ENCODE measurements at regions not wholly inside any gene's neighbourhood (a gene's known extent, or its start where the extent isn't known, plus 50 kb on each side); places are given as distances from the start of the nearest gene placed in this dataset.
A peak's percentile ranks its signal among the peaks of the same experiment; 100 is the strongest.
"Not testable (repeated sequence)": the region's sequence is repeated elsewhere in the genome, so short reads cannot be mapped to it uniquely, and the experiment has no call there.

- intact Hi-C loops (cut with DNase I), result no loop called here
- DNase-seq, result no peak
- no peak for ATAC-seq (ENCODE audit: poor library complexity)
Observed at GRCh38 chr3:139187648-139188047, 143.0 kb upstream of the PRR23C start.

GRCh38 chr3:139189943-139190342, 145.3 kb upstream of the PRR23C start:
- intact Hi-C loops (cut with DNase I), result no loop called here
- no peak for DNase-seq
- ATAC-seq (ENCODE audit: poor library complexity), result no peak

- ATAC-seq (ENCODE audit: poor library complexity); DNase-seq; intact Hi-C loops (cut with DNase I): not testable (repeated sequence)
Observed at GRCh38 chr3:139194421-139194820, 149.4 kb upstream of the MRPS22 start.

GRCh38 chr3:139196146-139196545, 147.7 kb upstream of the MRPS22 start:
- intact Hi-C loops (cut with DNase I); ATAC-seq (ENCODE audit: poor library complexity); DNase-seq: not testable (repeated sequence)

- intact Hi-C loops (cut with DNase I), result no loop called here
- DNase-seq (no peak), ATAC-seq (ENCODE audit: poor library complexity) (no peak)
Observed at GRCh38 chr3:139197251-139197650, 146.6 kb upstream of the MRPS22 start.

GRCh38 chr3:139198186-139198585, 145.6 kb upstream of the MRPS22 start:
- no peak for ATAC-seq (ENCODE audit: poor library complexity)
- intact Hi-C loops (cut with DNase I), result no loop called here

GRCh38 chr3:139198929-139199328, 144.9 kb upstream of the MRPS22 start:
- no peak for ATAC-seq (ENCODE audit: poor library complexity)

More at GRCh38 chr3:139198186-139198585, 145.6 kb upstream of the MRPS22 start:
- no peak for DNase-seq

GRCh38 chr3:139199421-139200010, 144.3 kb upstream of the MRPS22 start:
- DNase-seq, result no peak
- intact Hi-C loops (cut with DNase I), result no loop called here
- no peak for ATAC-seq (ENCODE audit: poor library complexity)

More at GRCh38 chr3:139198929-139199328, 144.9 kb upstream of the MRPS22 start:
- DNase-seq, result no peak
- intact Hi-C loops (cut with DNase I), result no loop called here

GRCh38 chr3:139201446-139202225, 142.2 kb upstream of the MRPS22 start:
- intact Hi-C loops (cut with DNase I), result no loop called here
- DNase-seq, result no peak
- ATAC-seq (ENCODE audit: poor library complexity), result no peak

- DNase-seq (no peak), ATAC-seq (ENCODE audit: poor library complexity) (peak; percentile 67)
- intact Hi-C loops (cut with DNase I), result no loop called here
Observed at GRCh38 chr3:139202226-139202958, 141.4 kb upstream of the MRPS22 start.

GRCh38 chr3:139202959-139203349, 140.9 kb upstream of the MRPS22 start:
- intact Hi-C loops (cut with DNase I), result no loop called here
- no peak for ATAC-seq (ENCODE audit: poor library complexity)

GRCh38 chr3:139203752-139204151, 140.1 kb upstream of the MRPS22 start:
- DNase-seq (no peak), ATAC-seq (ENCODE audit: poor library complexity) (no peak)
- intact Hi-C loops (cut with DNase I), result no loop called here

More at GRCh38 chr3:139202959-139203349, 140.9 kb upstream of the MRPS22 start:
- no peak for DNase-seq

GRCh38 chr3:139204728-139205127, 139.1 kb upstream of the MRPS22 start:
- intact Hi-C loops (cut with DNase I), result no loop called here
- no peak for ATAC-seq (ENCODE audit: poor library complexity)

GRCh38 chr3:139213936-139214335, 129.9 kb upstream of the MRPS22 start:
- DNase-seq, result no peak
- intact Hi-C loops (cut with DNase I), result no loop called here
- ATAC-seq (ENCODE audit: poor library complexity), result no peak

More at GRCh38 chr3:139204728-139205127, 139.1 kb upstream of the MRPS22 start:
- no peak for DNase-seq

- DNase-seq, result no peak
- intact Hi-C loops (cut with DNase I), result no loop called here
- no peak for ATAC-seq (ENCODE audit: poor library complexity)
Observed at GRCh38 chr3:139216958-139217357, 126.9 kb upstream of the MRPS22 start.

GRCh38 chr3:139217633-139218032, 126.2 kb upstream of the MRPS22 start:
- intact Hi-C loops (cut with DNase I), result no loop called here
- no peak for ATAC-seq (ENCODE audit: poor library complexity)
- no peak for DNase-seq

- intact Hi-C loops (cut with DNase I), result no loop called here
- ATAC-seq (ENCODE audit: poor library complexity) (no peak), DNase-seq (no peak)
Observed at GRCh38 chr3:139218046-139218445, 125.8 kb upstream of the MRPS22 start.

GRCh38 chr3:139219463-139219862, 124.4 kb upstream of the MRPS22 start:
- ATAC-seq (ENCODE audit: poor library complexity), result no peak
- DNase-seq, result no peak
- intact Hi-C loops (cut with DNase I), result no loop called here

- DNase-seq (no peak), ATAC-seq (ENCODE audit: poor library complexity) (no peak)
- intact Hi-C loops (cut with DNase I), result no loop called here
Observed at GRCh38 chr3:139222100-139222657, 121.6 kb upstream of the MRPS22 start.

Measured in Right ventricle myocardium superior (tissue), 1 donor.